ENCODE measurements at regions not wholly inside any gene's neighbourhood (a gene's known extent, or its start where the extent isn't known, plus 50 kb on each side); places are given as distances from the start of the nearest gene placed in this dataset.

GRCh38 chr22:44620129-44620840 is 81.7 kb upstream of the PRR5 start:
- Histone ChIP-seq H2AFZ (ENCODE audit: control insufficient read depth, low read depth, low read length) (peak overlapping the region; percentile 4; the same call in 1 of the 2 replicates), H3K4me3 (no peak overlapping the region), H3K27me3 (replicated peaks in 1 of 2; ENCODE audit: control insufficient read depth in 2 of 2, insufficient read depth in 2 of 2, low read length in 1 of 2) (no peaks in the 10 kb centered on the region; a peak in 2 of 4 replicates), H3K9me3 (replicated peaks; ENCODE audit: control insufficient read depth, insufficient read depth, low read length) (no peaks in the 10 kb centered on the region; the same call in 2 of the 3 replicates), H3K4me1 (ENCODE audit: control insufficient read depth, insufficient read depth, low read length) (no peaks in the 10 kb centered on the region), H3K36me3 (ENCODE audit: control insufficient read depth in 2 of 2, insufficient read depth in 2 of 2, low read length in 1 of 2) (no peaks in the 10 kb centered on the region), H3K79me2 (ENCODE audit: control insufficient read depth, insufficient read depth, low read length) (no peaks in the 10 kb centered on the region), H3K27ac (ENCODE audit: control insufficient read depth, insufficient read depth) (no peak overlapping the region), H3K9ac (ENCODE audit: control insufficient read depth, insufficient read depth, low read length) (no peak overlapping the region), H3K4me2 (ENCODE audit: control insufficient read depth, insufficient read depth) (peak overlapping the region; percentile 48; the same call in 1 of the 2 replicates), H4K20me1 (ENCODE audit: control insufficient read depth, insufficient read depth) (no peaks in the 10 kb centered on the region)
- no TSS peak for BruUV-seq (replicated peaks)
- ATAC-seq (peak; percentile 81), DNase-seq (ENCODE audit: low read depth, low spot score) (no peak), FAIRE-seq (no peak)
- SMC1A ChIA-PET (ENCODE audit: uncharacterized antibody, unreplicated experiment), result no interaction called here
- WGBS (ENCODE audit: insufficient coverage, insufficient replicate concordance, low lambda C conversion rate, missing lambda C conversion rate), result 9% methylated on average over 48 of the region's 48 CpGs
- RAD21 ChIA-PET (ENCODE audit: unreplicated experiment), result no interaction called here
- POLR2A ChIA-PET, result no interaction called here
- CTCF ChIA-PET, result no interaction called here
- in situ Hi-C loops (cut with MboI) (loop anchor here (5.0 to 10.0 kb wide), 2 partner anchors 623 to 1225 kb away; no protein-coding TSS in a partner anchor), intact Hi-C loops (cut with micrococcal nuclease; ENCODE audit: unreplicated experiment) (no loop called here)
- TF ChIP-seq NR2C1 (IDR thresholded peaks at IDR 0.05) (no peak), BMI1 (IDR thresholded peaks at IDR 0.05; ENCODE audit: borderline replicate concordance) (peak; percentile 87), HDAC6 (IDR thresholded peaks at IDR 0.05; ENCODE audit: unreplicated experiment) (no peak), HCFC1 (IDR thresholded peaks at IDR 0.05; ENCODE audit: low read length) (no peak), KAT2A (conservative IDR thresholded peaks at IDR 0.05; ENCODE audit: control insufficient read depth, low read depth, low read length) (no peak), YY1 (IDR thresholded peaks at IDR 0.05; ENCODE audit: low read depth, low read length) (no peak), TCF7 (IDR thresholded peaks at IDR 0.05; ENCODE audit: borderline replicate concordance) (no peak), NR2F1 (conservative IDR thresholded peaks at IDR 0.05) (peak; percentile 70; the same call in 1 of the 2 replicates), MEF2A (IDR thresholded peaks at IDR 0.05; ENCODE audit: insufficient read depth, low read depth, low read length) (no peak), RBBP5 (conservative IDR thresholded peaks at IDR 0.05) (no peak), CHD4 (IDR thresholded peaks at IDR 0.05) (no peak), IKZF1 (conservative IDR thresholded peaks at IDR 0.05) (0 out of 2 replicates have a peak, but pooled peaks have one; percentile 32), FOS (IDR thresholded peaks at IDR 0.05; ENCODE audit: borderline replicate concordance, extremely low read depth, insufficient read length) (no peak), YBX1 (IDR thresholded peaks at IDR 0.05) (no peak), SMAD1 (IDR thresholded peaks at IDR 0.05; ENCODE audit: low read depth, partially characterized antibody) (no peak), SP1 (IDR thresholded peaks at IDR 0.05; ENCODE audit: low read depth, low read length) (no peak), TARDBP (IDR thresholded peaks at IDR 0.05; ENCODE audit: borderline replicate concordance) (no peak), SMC3 (IDR thresholded peaks at IDR 0.05; ENCODE audit: borderline replicate concordance, low read length) (no peak), BHLHE40 (IDR thresholded peaks at IDR 0.05; ENCODE audit: borderline replicate concordance in 1 of 2, low read depth in 2 of 2, low read length in 1 of 2) (peak in 1 of 2 experiments; percentile 1; a peak in 1 of 4 replicates), NBN (IDR thresholded peaks at IDR 0.05) (no peak), CUX1 (IDR thresholded peaks at IDR 0.05; ENCODE audit: insufficient replicate concordance, low read depth, low read length) (no peak), ATF7 (IDR thresholded peaks at IDR 0.05; ENCODE audit: low read depth) (no peak), IRF4 (IDR thresholded peaks at IDR 0.05; ENCODE audit: low read depth, low read length) (no peak)
